MM.1S (cell line): ENCODE measurements at regions not wholly inside any gene's neighbourhood (a gene's known extent, or its start where the extent isn't known, plus 50 kb on each side); places are given as distances from the start of the nearest gene placed in this dataset.

Experiments
- EZH2 ChIP-seq: fragments of 300-600 bp; sonication (generic); optimal IDR thresholded peaks from 2 replicates; pipeline ENCODE3; 2017; ENCODE audit warnings: low read depth, mild to moderate bottlenecking, antibody characterized with exemption, low read length, mixed read lengths
- TF ChIP-seq, protein P1 (sequence below): fragments of 300-600 bp; sonication (generic); IDR thresholded peaks from 2 replicates; pipeline ENCODE4 v1.5.1; 2016; ENCODE audit warnings: antibody characterized with exemption, low read length, mixed read lengths

DNA sequence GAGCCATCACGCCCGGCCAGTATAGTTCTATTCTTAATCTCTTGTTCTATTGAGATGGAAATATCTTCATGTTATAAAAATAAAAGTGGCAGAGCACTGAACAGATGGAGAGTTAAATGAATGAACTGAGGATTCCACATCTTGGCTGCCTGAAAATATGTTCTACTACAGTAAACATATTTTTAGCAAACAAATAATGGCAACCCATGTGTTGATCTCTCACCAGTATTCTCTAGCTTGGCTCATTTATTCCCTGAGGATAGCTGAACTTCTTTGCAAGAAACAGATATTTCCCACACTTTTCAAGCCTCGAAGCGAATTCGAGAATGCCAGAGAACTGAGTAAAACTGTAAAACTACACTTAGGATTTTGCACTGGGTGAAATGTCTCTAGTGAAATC is 58.9 kb downstream of the DIRAS3 start:
- TF ChIP-seq, protein P1, sequence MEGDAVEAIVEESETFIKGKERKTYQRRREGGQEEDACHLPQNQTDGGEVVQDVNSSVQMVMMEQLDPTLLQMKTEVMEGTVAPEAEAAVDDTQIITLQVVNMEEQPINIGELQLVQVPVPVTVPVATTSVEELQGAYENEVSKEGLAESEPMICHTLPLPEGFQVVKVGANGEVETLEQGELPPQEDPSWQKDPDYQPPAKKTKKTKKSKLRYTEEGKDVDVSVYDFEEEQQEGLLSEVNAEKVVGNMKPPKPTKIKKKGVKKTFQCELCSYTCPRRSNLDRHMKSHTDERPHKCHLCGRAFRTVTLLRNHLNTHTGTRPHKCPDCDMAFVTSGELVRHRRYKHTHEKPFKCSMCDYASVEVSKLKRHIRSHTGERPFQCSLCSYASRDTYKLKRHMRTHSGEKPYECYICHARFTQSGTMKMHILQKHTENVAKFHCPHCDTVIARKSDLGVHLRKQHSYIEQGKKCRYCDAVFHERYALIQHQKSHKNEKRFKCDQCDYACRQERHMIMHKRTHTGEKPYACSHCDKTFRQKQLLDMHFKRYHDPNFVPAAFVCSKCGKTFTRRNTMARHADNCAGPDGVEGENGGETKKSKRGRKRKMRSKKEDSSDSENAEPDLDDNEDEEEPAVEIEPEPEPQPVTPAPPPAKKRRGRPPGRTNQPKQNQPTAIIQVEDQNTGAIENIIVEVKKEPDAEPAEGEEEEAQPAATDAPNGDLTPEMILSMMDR: no peak
- no peak for TF ChIP-seq EZH2
